HG03432 (cell line): ENCODE measurements at regions not wholly inside any gene's neighbourhood (a gene's known extent, or its start where the extent isn't known, plus 50 kb on each side); places are given as distances from the start of the nearest gene placed in this dataset.
"Not testable (repeated sequence)": the region's sequence is repeated elsewhere in the genome, so short reads cannot be mapped to it uniquely, and the experiment has no call there.

Source experiments
- ATAC-seq: cut with Tn5 transposase; IDR thresholded peaks from one replicate; pipeline ENCODE4 v1.9.1; 2021; ENCODE audit warnings: mild to moderate bottlenecking, moderate library complexity; ENCODE audit not compliant: unreplicated experiment

DNA sequence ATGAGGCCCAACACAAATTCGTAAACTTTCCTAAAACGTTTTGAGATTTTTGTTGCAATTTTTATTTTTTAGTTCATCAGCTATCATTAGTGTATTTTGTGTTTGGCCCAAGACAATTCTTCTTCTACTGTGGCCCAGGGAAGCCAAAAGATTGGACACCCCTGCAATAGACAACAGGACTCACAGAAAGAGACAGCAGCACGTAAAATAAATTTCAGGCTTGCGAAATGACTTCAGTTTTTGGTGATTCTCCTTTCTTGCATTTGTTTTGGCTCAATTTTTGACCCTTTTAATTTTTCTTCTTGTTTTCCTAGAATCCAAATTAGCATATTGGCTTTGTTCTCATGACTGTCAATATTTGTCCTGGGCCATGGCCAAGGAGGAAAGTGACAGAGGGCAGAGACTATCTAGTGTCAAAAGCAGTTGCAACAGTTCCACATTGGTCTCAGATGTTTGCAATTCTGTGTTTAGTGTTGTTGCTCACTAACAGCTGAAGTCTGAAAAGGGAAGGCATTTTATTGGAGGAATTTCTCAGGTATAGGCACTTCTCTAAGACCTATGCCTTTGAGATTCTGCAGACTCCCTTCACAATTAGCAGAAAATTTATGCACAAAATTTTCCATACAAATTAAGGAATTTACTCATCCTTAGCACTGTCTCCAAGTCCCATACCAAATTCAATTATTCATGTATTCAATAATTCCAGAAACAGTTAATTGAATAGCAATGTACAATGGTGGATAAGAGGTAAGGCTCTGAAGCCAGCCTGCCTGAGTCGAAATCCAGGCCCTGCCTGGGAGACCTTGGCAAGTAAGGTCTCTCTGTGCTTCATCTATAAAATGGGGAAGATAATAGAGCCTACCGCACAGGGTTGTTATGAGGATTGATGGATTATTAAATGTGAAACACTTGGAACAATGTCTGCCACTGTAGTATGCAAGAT lies 160.9 kb upstream of the IVNS1ABP start:
- ATAC-seq = no peak

DNA sequence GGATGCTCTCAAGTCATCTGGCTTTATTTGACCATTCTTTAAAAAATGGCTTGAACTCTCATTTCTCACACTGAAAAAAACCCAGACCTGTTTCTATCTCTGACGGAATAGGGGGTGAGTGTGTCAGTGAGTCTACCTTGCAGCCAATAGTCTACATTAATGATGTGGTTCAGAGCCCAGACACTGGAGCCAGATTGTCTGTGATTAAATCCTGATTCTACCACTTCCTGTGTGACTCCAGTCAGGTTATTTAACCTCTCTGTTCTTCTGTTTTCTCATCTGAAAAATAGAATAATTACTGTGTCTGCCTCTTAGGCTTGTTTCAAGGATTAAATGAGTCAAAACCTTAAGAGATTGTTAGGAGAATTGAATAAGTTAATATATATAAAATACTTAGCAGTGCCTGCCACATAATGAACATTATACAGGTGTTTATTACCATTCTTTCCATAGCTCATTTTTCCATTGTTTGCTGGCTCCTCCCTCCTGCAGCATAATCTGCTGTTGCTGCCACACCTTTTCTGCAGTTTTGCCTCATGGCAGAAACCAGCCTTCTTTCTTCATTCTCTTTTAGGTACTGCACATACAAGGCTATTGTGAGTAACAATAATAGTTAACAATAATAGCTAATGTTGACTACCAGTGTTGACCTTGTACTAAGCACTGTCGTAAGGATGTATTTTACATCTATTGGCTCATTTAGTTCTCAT lies 157.6 kb upstream of the IVNS1ABP start:
- ATAC-seq = no peak

DNA sequence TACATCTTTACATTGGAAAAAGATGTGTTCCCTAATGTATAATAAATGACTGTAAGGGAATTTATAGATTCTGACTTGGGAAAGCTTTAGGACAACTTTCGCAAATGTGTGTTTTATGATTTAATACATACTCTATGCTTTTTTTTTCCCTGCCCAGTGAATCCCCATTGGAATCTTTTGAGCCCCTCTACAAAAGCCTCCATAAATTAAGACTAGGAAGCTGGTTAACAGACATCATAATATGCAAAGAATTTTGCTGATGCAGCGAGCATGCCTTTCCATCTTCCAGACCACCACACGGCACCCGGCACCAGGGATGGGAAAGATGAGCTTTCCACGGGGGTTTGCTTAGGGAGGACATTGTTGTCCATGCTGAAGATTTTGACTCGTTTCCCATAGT lies 156.1 kb upstream of the IVNS1ABP start:
- no peak for ATAC-seq

DNA sequence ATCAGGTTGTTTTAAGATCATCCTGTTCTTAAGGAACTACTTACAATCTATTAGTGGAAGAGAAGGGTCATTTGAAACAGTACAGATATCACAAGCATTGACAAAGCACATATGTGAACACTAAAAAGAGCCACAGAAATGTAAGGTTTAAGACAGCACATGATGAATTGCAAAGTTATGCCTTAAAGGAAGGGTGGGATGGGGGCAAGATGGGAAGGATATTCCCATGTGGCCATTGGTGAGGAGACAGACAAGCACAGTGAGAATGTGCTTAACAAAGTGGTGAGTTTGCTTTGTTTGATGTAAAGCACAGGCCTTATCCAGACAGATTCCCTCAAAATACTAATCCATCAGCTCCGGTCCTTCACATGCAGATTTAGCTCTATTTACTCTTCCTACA lies 151.6 kb upstream of the IVNS1ABP start:
- ATAC-seq = no peak

DNA sequence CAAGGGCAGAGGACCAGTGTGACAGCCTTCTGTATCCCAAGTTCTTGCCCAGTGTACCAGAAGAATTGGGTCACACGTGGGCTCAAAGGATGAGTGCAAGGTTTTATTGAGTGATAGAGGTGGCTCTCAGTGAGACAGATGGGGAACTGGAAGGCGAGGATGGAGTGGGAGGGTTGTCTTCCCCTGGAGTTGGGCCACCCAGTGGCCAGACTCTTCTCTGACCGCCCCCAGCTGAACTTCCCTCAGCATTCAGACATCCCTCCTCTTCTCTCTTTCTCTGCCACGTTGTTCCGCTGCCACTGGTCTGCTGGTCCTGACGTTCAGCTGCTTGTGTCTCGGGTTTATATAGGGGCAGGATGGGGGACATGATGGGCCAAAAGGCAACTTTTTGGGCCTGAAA lies 150.1 kb upstream of the IVNS1ABP start:
- ATAC-seq = no peak

DNA sequence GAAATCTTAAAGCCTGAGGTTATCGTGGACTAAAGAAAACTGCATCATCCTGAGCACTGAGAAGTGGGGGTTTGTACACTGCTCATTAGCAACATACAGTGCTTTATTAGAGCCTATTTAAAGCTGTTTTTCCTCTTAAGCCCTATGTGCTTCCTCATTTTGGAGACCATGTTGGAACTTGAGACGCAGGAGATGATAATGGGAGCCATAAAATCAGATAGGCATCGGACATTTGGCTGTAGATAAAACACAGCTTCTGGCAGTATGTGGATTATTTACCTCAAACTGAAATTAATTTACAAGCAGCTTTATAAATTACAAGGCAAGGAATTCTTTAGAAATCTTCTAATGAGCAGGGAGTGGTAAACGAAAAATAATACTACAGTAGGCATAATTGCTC lies 147.7 kb upstream of the IVNS1ABP start:
- ATAC-seq = no peak

DNA sequence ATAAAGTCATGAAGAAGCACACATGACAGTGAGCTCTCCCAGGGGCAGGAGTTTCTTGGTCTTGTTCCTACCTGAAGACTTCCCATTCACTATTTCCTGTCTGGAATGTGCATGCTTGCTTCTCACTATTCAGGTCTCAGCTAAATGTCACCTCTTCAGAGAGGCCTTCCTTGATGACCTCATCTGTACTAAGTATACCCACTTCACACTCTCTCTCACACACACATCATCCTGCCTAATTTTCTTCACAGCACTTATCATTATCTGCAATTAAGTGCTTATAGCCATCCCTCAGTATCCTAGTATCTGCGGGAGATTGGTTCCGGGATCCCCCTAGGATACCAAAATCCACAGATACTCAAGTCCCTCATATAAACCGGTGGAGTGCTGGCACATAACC lies 146.4 kb upstream of the IVNS1ABP start:
- ATAC-seq = no peak

DNA sequence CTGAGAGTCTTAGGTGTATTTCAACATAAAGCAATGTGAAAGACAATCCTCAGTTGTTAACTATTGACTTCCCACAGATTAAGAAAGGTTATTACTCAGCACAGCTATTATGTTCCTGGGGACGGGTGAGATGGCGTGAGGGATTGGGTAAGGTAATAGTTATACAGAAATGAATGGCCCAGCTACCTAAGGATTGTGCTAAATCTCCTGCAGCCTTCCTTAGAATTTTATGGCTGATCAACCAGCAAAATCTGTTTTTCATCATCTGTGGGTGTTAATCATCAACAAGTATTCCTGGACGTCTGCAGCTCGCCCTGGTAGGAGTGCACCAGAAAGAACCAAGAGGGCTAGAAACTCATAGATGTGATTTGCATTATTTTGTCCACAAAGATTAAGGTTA lies 146.0 kb upstream of the IVNS1ABP start:
- no peak for ATAC-seq

DNA sequence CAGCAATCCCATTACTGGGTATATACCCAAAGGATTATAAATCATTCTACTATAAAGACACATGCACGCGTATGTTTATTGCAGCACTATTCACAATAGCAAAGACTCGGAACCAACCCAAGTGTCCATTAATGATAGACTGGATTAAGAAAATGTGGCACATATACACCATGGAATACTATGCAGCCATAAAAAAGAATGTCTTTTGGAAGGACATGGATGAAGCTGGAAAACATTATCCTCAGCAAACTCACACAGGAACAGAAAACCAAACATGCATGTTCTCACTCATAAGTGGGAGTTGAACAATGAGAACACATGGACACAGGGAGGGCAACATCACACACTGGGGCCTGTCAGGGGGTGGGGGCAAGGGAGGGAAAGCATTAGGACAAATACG lies 143.7 kb upstream of the IVNS1ABP start:
- ATAC-seq = not testable (repeated sequence)

DNA sequence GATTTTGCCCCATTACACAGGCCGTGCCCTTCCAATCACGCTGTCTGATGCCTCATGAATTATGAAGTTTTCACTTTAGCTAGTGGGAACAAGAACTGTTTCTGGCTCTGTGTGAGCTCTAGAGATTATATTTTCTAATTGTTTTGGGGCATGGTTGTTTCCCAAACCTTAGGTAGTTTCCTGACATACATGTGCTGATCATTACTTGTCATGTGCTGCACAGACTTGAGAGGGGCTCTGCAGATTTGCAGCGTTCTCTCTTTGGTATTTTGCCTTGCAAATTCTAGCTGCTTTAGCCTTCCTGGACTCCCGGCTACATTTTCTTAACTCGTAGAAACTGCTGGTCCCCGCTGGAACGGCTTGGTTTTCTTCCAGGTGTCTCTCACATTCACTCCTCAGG lies 142.1 kb upstream of the IVNS1ABP start:
- ATAC-seq = no peak

DNA sequence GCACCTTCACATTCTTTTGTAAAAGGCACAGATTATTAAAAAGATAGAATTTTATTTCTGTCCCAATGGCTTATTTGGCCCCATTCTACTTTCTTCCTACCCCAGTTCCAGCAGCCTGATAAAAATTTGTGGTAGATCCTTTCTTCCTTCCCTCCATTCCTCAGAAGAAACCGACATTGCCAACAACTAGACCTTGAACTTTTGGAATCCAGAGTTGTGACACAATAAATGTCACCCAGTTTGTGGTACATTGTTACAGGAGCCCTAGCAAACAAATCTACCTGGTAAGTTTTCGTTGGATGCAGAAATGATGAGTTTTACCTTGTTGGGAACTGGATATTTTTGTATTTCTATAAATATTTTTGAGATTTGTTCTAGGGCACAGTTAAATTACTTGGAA lies 141.6 kb upstream of the IVNS1ABP start:
- ATAC-seq = no peak

DNA sequence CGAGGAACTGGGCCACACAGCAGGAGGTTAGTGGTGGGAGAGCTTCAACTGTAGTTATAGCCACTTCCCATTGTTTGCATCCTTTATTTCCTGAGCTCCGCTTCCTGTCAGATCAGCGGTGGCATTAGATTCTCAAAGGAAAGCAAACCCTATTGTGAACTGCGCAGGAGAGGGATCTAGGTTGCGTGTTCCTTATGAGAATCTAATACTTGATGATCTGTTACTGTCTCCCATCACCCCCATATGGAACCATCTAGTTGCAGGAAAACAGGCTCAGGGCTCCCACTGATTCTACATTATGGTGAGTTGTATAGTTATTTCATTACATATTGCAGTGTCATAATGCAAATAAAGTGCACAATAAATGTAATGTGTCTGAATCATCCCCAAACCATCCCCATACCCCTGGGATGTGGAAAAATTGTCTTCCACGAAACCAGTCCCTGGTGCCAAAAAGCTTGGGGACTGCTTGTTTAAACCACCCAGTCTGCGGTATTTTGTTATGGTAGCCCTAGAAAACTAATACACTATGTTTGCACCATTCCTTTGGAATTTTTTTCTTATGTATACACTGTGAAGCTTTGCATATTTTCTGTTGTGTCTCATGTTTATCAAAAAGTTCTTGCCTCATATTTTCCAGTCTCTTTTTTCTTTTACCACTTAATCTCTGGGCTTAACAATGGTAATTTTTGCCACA lies 136.6 kb upstream of the IVNS1ABP start:
- ATAC-seq = no peak

DNA sequence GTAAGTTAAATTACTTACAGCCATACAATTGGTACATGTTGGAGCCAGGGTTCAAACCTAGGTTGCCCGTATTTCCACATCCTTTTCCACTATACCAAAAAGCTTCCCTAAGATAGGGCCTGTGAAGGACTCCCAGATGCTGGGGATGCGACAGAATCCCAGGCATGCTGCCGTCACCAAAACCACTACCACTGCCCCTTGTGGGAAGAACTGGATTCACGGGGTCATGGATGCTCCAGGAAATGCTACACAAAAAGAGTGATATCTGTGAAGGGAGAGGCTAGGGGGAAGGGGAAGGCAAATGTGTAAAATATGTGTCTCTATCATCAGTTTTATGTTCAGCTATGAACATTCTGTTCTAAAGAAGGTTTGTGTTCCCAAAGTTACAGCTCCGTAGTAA lies 133.9 kb upstream of the IVNS1ABP start:
- ATAC-seq = no peak

DNA sequence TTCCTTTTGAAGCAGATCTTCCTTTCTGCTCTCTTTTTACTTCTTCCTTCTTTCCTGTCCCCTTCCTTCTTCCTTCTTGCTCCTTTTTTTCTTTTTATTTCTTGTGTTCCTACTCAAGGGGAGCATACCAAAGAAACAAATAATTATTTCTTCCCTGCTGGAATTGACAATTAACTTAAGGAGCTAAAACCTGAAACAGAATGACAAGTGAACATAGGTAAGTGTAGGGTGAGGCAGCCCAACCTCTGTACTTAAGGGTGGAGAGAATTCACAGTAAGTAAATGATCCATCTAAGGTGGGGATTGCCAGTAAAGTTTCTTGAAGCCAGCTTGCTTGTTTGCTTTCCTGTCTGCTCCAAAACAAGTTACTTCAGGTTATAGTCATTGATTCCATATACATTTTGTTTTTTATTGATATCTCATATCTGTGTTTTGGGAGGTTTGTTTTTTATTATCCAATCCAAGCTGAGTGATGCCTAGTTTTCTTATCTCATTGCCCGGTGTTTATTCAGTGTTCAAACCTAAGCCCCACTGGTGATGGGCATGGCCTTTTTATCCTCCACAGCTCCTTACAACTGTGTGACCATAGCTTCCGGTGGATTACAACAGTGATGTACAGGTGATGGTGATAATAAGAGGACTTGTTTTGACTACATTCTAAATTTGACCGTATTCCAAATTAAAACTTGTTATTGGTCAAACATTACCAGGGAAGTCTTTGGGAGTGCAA lies 133.2 kb upstream of the IVNS1ABP start:
- ATAC-seq = no peak

DNA sequence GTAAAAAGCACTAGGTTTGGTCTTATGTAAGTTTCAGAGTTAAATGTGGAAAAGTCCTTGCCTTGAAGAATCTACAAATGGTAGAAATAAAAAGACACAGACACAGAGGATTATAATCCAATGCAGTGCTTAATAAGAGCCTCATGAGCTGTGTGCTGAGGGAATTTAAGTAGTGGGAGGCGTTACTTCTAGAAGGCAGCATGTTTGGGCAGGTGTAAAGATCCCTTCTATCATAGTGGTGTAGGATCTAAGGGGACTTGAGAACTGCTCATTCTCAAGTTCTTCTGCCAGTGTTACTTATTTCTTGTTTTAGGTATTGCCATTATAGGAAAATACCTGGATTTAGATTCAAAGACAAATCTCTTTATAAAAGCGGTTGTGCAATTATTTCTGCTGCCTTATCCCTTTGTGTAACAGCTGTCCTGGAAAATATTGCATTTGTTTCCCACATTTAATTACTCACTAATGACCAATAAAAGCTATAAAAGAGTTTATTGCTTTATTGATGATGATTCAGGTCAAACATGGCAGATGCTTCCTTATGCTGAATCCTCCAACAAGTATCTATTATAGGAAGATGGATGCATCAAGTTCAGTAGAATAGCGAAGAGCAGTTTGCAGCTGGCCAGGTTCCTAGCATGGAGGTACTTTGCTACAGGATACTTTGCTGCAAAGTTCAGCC lies 132.5 kb upstream of the IVNS1ABP start:
- ATAC-seq = no peak

DNA sequence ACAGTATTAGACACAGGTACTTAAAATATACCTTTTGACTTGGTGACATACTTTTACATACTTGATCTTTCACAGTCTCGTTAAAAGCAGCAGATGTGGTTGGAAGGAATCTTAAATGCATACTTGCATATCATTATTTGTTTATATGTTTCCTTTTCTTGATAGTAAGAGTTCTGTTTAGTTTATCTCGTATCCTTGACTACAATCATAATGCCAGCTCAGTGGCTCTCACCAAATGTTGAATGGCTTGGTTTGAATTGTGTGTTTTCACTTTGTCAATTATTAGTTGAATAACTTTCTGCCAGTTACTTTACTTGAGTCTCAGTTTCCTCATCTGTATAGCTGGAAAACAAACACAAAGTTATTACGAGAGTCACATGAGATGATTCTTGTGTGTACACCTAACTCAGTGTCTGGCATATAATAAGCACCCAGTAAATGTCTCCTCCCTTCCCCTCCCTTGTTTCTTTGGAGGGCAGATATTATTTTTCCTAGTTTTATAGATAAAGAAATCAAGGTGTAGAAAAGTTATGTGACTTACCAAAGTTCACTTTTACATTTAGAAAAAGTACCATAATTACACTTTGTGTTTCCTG lies 131.6 kb upstream of the IVNS1ABP start:
- ATAC-seq = no peak

DNA sequence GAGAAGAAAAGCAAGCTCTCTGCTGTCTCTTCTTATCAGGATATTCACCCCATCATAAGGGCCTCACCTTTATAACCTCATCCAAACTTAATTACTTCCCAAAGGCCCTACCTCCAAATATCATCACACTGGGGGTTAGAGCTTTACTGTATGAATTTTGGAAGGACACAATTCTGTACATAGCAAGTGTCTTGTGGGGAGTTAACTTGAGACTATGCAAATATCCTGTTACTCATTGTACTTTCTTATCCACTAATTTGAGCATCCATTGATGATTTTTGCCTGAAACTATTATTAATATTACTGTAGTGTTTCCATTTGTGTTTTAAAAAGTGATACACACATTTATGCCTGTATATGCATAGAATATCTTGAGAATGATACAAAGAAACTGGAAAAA lies 129.1 kb upstream of the IVNS1ABP start:
- ATAC-seq = no peak

DNA sequence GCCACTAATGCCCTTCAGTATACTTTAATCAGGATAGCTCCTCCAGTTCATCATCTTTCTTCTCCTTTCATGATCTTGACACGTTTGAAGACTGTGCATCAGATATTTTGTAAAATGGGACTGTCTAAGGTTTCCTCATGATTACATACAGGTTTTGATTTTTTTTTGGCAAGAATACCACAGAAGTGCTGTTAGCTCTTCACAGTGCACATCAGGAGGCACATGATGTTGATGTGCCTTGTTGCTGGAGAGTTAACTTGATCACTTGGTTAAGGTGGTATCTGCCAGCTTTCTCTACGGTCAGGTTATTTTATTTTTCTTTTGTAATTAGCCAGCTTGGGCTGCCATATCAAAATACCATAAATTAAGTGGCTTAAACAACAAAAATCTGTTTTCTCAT lies 128.6 kb upstream of the IVNS1ABP start:
- no peak for ATAC-seq

DNA sequence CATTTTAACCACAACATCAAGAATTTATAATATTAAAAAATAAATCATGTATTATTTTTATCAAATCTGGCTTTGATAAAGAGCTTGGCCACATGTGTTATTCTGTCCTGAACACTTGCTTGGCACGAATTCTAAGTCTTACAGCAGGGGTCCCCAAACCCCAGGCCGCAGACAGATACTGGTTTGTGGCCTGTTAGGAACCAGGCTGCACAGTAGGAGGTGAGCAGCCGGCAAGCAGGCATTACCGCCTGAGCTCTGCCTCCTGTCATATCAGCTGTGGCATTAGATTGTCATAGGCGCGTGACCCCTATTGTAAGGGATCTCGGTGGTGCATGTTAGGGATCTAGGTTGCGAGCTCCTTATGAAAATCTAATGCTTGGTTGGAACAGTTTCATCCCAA lies 127.6 kb upstream of the IVNS1ABP start:
- no peak for ATAC-seq

DNA sequence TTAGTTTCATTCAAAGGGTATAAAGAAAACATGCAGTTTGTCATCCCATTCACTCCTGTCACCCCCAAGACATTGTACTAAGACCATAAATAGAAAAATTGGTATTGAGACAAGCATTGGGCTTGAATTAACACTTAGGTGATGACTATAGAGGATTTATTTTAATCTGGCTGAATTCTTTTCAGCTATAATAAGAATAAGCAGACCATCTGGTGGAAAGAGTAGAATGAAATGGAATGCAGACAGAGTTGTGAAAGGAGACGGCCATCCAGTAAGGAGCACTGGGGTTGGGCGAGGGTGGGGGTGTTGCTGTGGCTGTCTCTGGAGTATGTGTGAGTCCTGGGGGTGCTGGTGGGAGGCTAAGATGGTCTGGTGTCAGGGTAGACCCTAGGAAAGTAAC lies 125.0 kb upstream of the IVNS1ABP start:
- no peak for ATAC-seq
